A549 (cell line): ENCODE measurements at regions not wholly inside any gene's neighbourhood (a gene's known extent, or its start where the extent isn't known, plus 50 kb on each side); places are given as distances from the start of the nearest gene placed in this dataset.

ENCODE experiments used
- ATAC-seq, 2 experiments: fragments of 200-7000 bp in 1 of 2; fragments of >200 bp in 1 of 2; cut with Nextera tagmentation in 1 of 2; cut with Tn5 transposase in 1 of 2; 3 replicates each; pipeline versions ENCODE4 v1.8.0 to v1.9.1; 2018 to 2020; ENCODE audit warnings: mild to moderate bottlenecking in 1 of 2, moderate library complexity in 1 of 2
- CTCF ChIA-PET: fragments of 300-600 bp; sonication (Branson Sonifier 250); formaldehyde crosslinking; extraction: SDS; loops from one replicate; lab custom pipeline; 2021; ENCODE audit warnings: antibody characterized with exemption, inconsistent platforms; lab: Yijun Ruan, JAX
- POLR2A ChIA-PET: fragments of 350-600 bp; formaldehyde crosslinking; extraction: SDS; loops from one replicate; lab custom pipeline; 2021; ENCODE audit warnings: antibody characterized with exemption, inconsistent platforms; lab: Yijun Ruan, JAX
- DNase-seq, 2 experiments: peaks; one replicate each; pipeline versions ENCODE4 v3.0.0 to v3.0.0-alpha.2; 2011 to 2016; ENCODE audit warnings: low read depth in 1 of 2, low spot score in 1 of 2
- FAIRE-seq: peaks from 2 replicates; lab custom pipeline; 2011; peaks lifted over from hg19 to GRCh38; lab: Jason Lieb, UNC
- H3K27ac ChIP-seq, 2 experiments: fragments of >200 bp; sonication (Bioruptor Twin); formaldehyde crosslinking; 3 replicates each; pipeline ENCODE4 v1.5.1; 2016 to 2017
- H3K4me1 ChIP-seq: fragments of >200 bp; sonication (Bioruptor Twin); formaldehyde crosslinking; 3 replicates; pipeline ENCODE4 v1.6.1; 2016
- H3K4me2 ChIP-seq: fragments of >200 bp; sonication (Bioruptor Twin); formaldehyde crosslinking; 3 replicates; pipeline ENCODE4 v1.6.1; 2016
- H3K4me3 ChIP-seq: fragments of >200 bp; sonication (Bioruptor Twin); formaldehyde crosslinking; 3 replicates; pipeline ENCODE4 v1.5.1; 2016
- H3K9me3 ChIP-seq: fragments of >200 bp; sonication (Bioruptor Twin); formaldehyde crosslinking; 3 replicates; pipeline ENCODE4 v1.6.1; 2016
- CBX2 ChIP-seq: fragments of 200-600 bp; sonication (generic); IDR thresholded peaks from 2 replicates; pipeline ENCODE4 v1.6.1; 2016; ENCODE audit warnings: low read depth, mild to moderate bottlenecking, borderline replicate concordance
- CTCF ChIP-seq: fragments of >200 bp; sonication (Bioruptor Twin); formaldehyde crosslinking; IDR thresholded peaks from 3 replicates; pipeline ENCODE4 v1.5.1; 2016
- E2F6 ChIP-seq: IDR thresholded peaks from 2 replicates; pipeline ENCODE4 v1.6.1; 2012; ENCODE audit warnings: low read depth, borderline replicate concordance
- EP300 ChIP-seq, 2 experiments: fragments of >200 bp; sonication (Bioruptor Twin); formaldehyde crosslinking; IDR thresholded peaks; 2 replicates in 1 of 2; 3 replicates in 1 of 2; pipeline ENCODE4 v1.6.1; 2016 to 2017
- FOSL2 ChIP-seq, 2 experiments: fragments of 450-650 bp in 1 of 2; fragments of >200 bp in 1 of 2; sonication (Bioruptor Twin) in 1 of 2; formaldehyde crosslinking; IDR thresholded peaks; 2 replicates each; pipeline versions ENCODE4 v1.5.0 to v1.6.1; 2016 to 2020; ENCODE audit warnings: mild to moderate bottlenecking in 1 of 2, moderate library complexity in 1 of 2
- FOXS1 ChIP-seq: fragments of 250-450 bp; sonication (Bioruptor Pico); IDR thresholded peaks from 2 replicates; pipeline ENCODE4 v1.5.0; 2020; ENCODE audit warnings: mild to moderate bottlenecking, moderate library complexity
- HOXA7 ChIP-seq: fragments of 250-450 bp; sonication (Bioruptor Pico); IDR thresholded peaks from 2 replicates; pipeline ENCODE4 v1.5.0; 2020; ENCODE audit warnings: mild to moderate bottlenecking, moderate library complexity
- JUNB ChIP-seq: fragments of >200 bp; sonication (Bioruptor Twin); formaldehyde crosslinking; IDR thresholded peaks from 2 replicates; pipeline ENCODE4 v1.6.1; 2016
- MAZ ChIP-seq: fragments of 150-350 bp; IDR thresholded peaks from 2 replicates; pipeline ENCODE4 v1.6.1; 2014; ENCODE audit warnings: antibody characterized with exemption, low read depth, low read length, borderline replicate concordance
- MYC ChIP-seq: IDR thresholded peaks from 2 replicates; pipeline ENCODE4 v1.6.1; 2012; ENCODE audit warnings: mild to moderate bottlenecking, inconsistent platforms, low read length, improper control_type of control experiment, borderline replicate concordance
- POLR2A ChIP-seq: IDR thresholded peaks from 2 replicates; pipeline ENCODE4 v1.6.1; 2012; ENCODE audit warnings: mild to moderate bottlenecking, low read length
- RARB ChIP-seq: fragments of 250-450 bp; sonication (Bioruptor Pico); IDR thresholded peaks from 2 replicates; pipeline ENCODE4 v1.8.0; 2021; ENCODE audit warnings: mild to moderate bottlenecking, moderate library complexity
- RNF2 ChIP-seq: fragments of 200-600 bp; sonication (generic); IDR thresholded peaks from 2 replicates; pipeline ENCODE4 v1.6.1; 2016; ENCODE audit warnings: low read depth, mild to moderate bottlenecking, antibody characterized with exemption, moderate library complexity, borderline replicate concordance
- WGBS: methylation state at CpG from one replicate; pipeline ENCODE4 v1.1.6; 2017; ENCODE audit errors: missing lambda C conversion rate; 5-methylcytosine and 5-hydroxymethylcytosine counted together
- TF ChIP-seq, protein P1 (sequence below): fragments of >200 bp; sonication (Bioruptor Twin); formaldehyde crosslinking; IDR thresholded peaks from 3 replicates; pipeline ENCODE4 v1.6.1; 2016
- TF ChIP-seq, protein P2 (sequence below): fragments of 450-650 bp; IDR thresholded peaks from 2 replicates; pipeline ENCODE4 v1.6.1; 2014; ENCODE audit warnings: antibody characterized with exemption
- TF ChIP-seq, protein P3 (sequence below): IDR thresholded peaks from 2 replicates; pipeline ENCODE4 v1.6.1; 2012

DNA sequence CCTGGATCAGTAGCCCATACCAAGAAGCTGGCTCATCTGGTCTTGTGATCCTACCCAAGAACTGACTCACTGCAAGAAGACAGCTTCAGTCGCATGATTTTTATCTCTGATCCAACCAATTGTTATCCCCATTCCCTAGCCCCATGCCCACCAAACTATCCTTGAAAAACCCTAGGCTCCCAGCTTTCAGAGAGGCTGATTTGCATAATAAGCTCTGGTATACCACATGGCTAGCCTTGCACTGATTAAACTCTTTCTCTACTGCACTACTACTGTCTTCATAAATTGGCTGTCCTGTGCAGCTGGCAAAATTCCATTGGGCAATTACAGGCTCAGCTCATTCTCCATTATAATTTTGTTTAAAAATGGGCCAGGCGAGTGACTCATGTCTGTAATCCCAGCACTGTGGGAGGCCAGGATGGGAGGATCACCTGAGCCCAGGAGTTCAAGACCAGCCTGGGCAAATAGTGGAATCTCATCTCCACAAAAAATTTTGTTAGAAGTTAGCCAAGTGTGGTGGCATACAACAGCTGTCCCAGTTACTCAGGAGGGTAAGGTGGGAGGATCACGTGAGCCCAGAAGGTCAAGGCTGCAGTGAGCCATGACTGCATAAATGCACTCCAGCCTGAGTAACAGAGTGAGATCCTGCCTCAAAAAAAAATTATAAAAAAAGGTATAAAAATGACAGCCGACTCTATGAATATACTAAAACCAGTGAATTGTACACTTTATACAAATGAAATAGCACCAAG is 76.7 kb upstream of the EIF5 start:
- ATAC-seq (peak; percentile 29 to 64), FAIRE-seq (no peak), DNase-seq (peak in 1 of 2 experiments; percentile 63)
- Histone ChIP-seq H3K4me3 (no peak overlapping the region), H3K27ac (peak overlapping the region; percentile 82 to 86), H3K9me3 (0 out of 3 replicates have a peak, but pooled peaks cover 4% of the 10 kb centered on the region), H3K4me1 (peaks cover 51% of the 10 kb centered on the region), H3K4me2 (peak overlapping the region; percentile 49)
- ChIA-PET CTCF (interaction anchor here (0.6 to 1.6 kb wide), 10 partner anchors 9 to 147 kb away, joined by 3 to 6 read pairs (median 3); no protein-coding TSS in a partner anchor), POLR2A (interaction anchor here (1.3 kb wide), 1 partner anchor 77 kb away, joined by 7 read pairs; the partner anchor contains the start of gene EIF5)
- no peak for TF ChIP-seq CBX2
- TF ChIP-seq FOSL2 (IDR thresholded peaks at IDR 0.05): peak; percentile 22; the same call in 1 of the 2 replicates
- TF ChIP-seq FOSL2 (CRISPR knock-in tag; IDR thresholded peaks at IDR 0.05): peak; percentile 30; the same call in 1 of the 2 replicates
- TF ChIP-seq JUNB: peak; percentile 53
- TF ChIP-seq, all 56 proteins: peak for 2
- WGBS: 42% methylated on average over 4 of the region's 4 CpGs

GRCh38 chr14:103258211-103258610 is 75.8 kb upstream of the EIF5 start:
- H3K4me2 ChIP-seq: no peak overlapping the region
- H3K4me3 ChIP-seq: no peak overlapping the region
- CTCF ChIA-PET: interaction anchor here (1.1 to 1.6 kb wide), 4 partner anchors 13 to 101 kb away, joined by 3 to 6 read pairs (median 3); no protein-coding TSS in a partner anchor
- H3K9me3 ChIP-seq: 0 out of 3 replicates have a peak, but pooled peaks cover 2% of the 10 kb centered on the region
- FAIRE-seq: no peak
- POLR2A ChIA-PET: no interaction called here
- peak overlapping the region; percentile 82 to 86; a peak in 5 of 6 replicates for H3K27ac ChIP-seq
- 82% methylated on average over 7 of the region's 12 CpGs for WGBS
- ATAC-seq: no peak
- H3K4me1 ChIP-seq: peaks cover 43% of the 10 kb centered on the region
- no peak for DNase-seq
- TF ChIP-seq, protein P1, sequence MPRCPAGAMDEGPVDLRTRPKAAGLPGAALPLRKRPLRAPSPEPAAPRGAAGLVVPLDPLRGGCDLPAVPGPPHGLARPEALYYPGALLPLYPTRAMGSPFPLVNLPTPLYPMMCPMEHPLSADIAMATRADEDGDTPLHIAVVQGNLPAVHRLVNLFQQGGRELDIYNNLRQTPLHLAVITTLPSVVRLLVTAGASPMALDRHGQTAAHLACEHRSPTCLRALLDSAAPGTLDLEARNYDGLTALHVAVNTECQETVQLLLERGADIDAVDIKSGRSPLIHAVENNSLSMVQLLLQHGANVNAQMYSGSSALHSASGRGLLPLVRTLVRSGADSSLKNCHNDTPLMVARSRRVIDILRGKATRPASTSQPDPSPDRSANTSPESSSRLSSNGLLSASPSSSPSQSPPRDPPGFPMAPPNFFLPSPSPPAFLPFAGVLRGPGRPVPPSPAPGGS: no peak
- TF ChIP-seq MYC: no peak
- TF ChIP-seq FOXS1 (CRISPR knock-in tag): no peak
- TF ChIP-seq, protein P2, sequence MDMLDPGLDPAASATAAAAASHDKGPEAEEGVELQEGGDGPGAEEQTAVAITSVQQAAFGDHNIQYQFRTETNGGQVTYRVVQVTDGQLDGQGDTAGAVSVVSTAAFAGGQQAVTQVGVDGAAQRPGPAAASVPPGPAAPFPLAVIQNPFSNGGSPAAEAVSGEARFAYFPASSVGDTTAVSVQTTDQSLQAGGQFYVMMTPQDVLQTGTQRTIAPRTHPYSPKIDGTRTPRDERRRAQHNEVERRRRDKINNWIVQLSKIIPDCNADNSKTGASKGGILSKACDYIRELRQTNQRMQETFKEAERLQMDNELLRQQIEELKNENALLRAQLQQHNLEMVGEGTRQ: no peak
- TF ChIP-seq MAZ: no peak
- TF ChIP-seq POLR2A: no peak
- TF ChIP-seq RNF2: no peak
- no peak for TF ChIP-seq HOXA7
- no peak for TF ChIP-seq CTCF
- TF ChIP-seq, protein P3, sequence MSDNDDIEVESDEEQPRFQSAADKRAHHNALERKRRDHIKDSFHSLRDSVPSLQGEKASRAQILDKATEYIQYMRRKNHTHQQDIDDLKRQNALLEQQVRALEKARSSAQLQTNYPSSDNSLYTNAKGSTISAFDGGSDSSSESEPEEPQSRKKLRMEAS: no peak
- TF ChIP-seq RARB (CRISPR knock-in tag): no peak

DNA sequence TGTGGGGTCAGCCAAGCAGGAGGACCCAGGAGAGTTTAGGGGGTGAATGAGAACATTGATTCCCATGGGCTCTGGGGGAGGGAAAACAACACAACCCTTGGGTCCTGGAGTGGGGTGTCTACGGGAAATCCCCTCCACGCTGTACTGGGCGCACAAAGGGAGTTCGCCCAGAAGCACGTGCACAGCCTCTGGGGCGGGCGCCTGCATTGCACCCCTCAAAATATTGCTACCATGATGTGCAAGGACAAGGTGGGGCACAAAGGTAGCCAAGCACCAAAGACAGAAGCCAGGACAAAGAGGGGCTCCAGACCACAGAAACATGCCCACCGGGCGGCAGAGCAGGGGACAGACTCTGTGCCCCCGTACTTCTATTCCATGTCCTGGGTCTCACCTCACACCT is 74.9 kb upstream of the EIF5 start:
- Histone ChIP-seq H3K27ac (peak overlapping the region; percentile 82 to 86), H3K4me2 (no peak overlapping the region), H3K4me1 (peaks cover 39% of the 10 kb centered on the region), H3K9me3 (0 out of 3 replicates have a peak, but pooled peaks cover 2% of the 10 kb centered on the region), H3K4me3 (no peak overlapping the region)
- FAIRE-seq (no peak), DNase-seq (no peak), ATAC-seq (no peak)
- WGBS: 94% methylated on average over 10 of the region's 10 CpGs
- CTCF ChIA-PET: interaction anchor here (1.1 to 2.3 kb wide), 3 partner anchors 9 to 154 kb away, joined by 3 to 9 read pairs (median 7); no protein-coding TSS in a partner anchor
- TF ChIP-seq E2F6 (no peak), EP300 (IDR thresholded peaks at IDR 0.05) (no peak)
- TF ChIP-seq, all 56 proteins: peak for 0
- POLR2A ChIA-PET: no interaction called here
